Activated T-helper 2 cell treated with anti-CD3 and anti-CD28 coated beads, Interferon-gamma antibody, Interleukin-2, Interleukin-4, amounts not matched to agents 10 μg/mL and 5 μg/mL and 100 μg/mL, durations not matched to agents 14 hours and 24 hours and 36 hours (primary cell): ENCODE measurements at regions not wholly inside any gene's neighbourhood (a gene's known extent, or its start where the extent isn't known, plus 50 kb on each side); places are given as distances from the start of the nearest gene placed in this dataset.

ENCODE experiments used
- DNase-seq: peaks from one replicate; pipeline ENCODE4 v3.0.0; 2021; ENCODE audit warnings: low spot score
- H3K27ac Mint-ChIP-seq: one replicate; pipeline ENCODE4 v1.8.0; 2021; ENCODE audit warnings: mixed read lengths
- H3K27me3 Mint-ChIP-seq: one replicate; pipeline ENCODE4 v1.8.0; 2021; ENCODE audit warnings: low read depth, mixed read lengths
- H3K36me3 Mint-ChIP-seq: one replicate; pipeline ENCODE4 v1.8.0; 2021; ENCODE audit warnings: low read depth, mixed read lengths
- H3K4me1 Mint-ChIP-seq: one replicate; pipeline ENCODE4 v1.8.0; 2021; ENCODE audit warnings: low read depth, mixed read lengths
- H3K4me3 Mint-ChIP-seq: one replicate; pipeline ENCODE4 v1.8.0; 2021; ENCODE audit warnings: low read depth, mild to moderate bottlenecking, moderate library complexity, mixed read lengths
- H3K9me3 Mint-ChIP-seq: one replicate; pipeline ENCODE4 v1.8.0; 2021; ENCODE audit warnings: mixed read lengths
- intact Hi-C: fragments of 100-400 bp; cut with micrococcal nuclease; formaldehyde crosslinking; loops from one replicate; pipeline ENCODE4 v1.15.1; 2023

DNA sequence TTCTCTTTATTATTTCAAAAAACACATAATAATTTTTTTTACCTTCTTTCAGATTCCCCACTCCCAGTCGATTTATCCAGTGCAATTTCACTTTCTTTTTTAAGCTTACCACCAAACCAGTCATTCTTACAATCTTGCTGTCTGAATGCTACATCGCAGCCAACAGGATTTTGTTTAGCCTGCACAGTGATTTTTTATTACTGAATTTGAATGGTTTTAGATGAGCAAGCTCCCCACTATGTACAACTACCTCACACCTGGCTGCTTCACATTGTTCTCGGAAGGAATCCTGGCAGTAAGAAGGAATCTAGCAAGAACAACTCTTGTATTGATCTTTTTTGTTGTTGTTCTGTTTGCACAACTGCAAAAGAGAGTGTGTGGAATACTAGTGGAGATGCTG, 668.1 kb upstream of the WWC1 start:
- DNase-seq = no peak
- no peaks in the 10 kb centered on the region for H3K9me3 Mint-ChIP-seq
- H3K4me1 Mint-ChIP-seq = no peaks in the 10 kb centered on the region
- intact Hi-C loops = no loop called here
- H3K4me3 Mint-ChIP-seq = no peak overlapping the region
- no peaks in the 10 kb centered on the region for H3K27me3 Mint-ChIP-seq
- no peak overlapping the region for H3K27ac Mint-ChIP-seq
- H3K36me3 Mint-ChIP-seq = no peaks in the 10 kb centered on the region

GRCh38 chr5:167624053-167624452, 667.4 kb upstream of the WWC1 start:
- no peak for DNase-seq
- Mint-ChIP-seq H3K4me1 (no peaks in the 10 kb centered on the region), H3K36me3 (no peaks in the 10 kb centered on the region), H3K4me3 (no peak overlapping the region), H3K27ac (no peak overlapping the region), H3K27me3 (no peaks in the 10 kb centered on the region), H3K9me3 (no peaks in the 10 kb centered on the region)
- intact Hi-C loops = no loop called here

- no peak for DNase-seq
- Mint-ChIP-seq H3K36me3 (no peaks in the 10 kb centered on the region), H3K4me1 (no peaks in the 10 kb centered on the region), H3K4me3 (no peak overlapping the region), H3K27ac (no peak overlapping the region), H3K9me3 (no peaks in the 10 kb centered on the region), H3K27me3 (no peaks in the 10 kb centered on the region)
- intact Hi-C loops = no loop called here
Measured at GRCh38 chr5:167626341-167627123, 664.9 kb upstream of the WWC1 start.

DNA sequence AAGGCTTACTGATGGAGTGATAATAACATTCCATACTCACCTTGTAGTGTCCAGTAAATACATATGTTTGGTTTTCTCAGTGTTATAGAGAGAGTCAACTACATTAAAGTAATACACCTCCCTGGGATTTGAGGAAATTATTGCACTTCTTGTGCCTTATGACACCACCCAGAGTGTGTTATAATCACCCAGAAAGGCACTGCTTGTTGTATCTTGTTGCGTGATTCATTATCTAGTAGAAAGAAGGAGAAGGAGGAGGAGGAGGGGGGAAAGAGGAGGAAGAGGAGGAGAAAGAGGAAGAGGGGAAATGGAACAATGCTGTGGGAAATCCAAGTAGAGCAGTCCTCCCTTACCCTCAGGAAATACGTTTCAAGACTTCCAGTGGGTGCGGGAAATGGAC, 661.8 kb upstream of the WWC1 start:
- H3K27me3 Mint-ChIP-seq = no peaks in the 10 kb centered on the region
- H3K9me3 Mint-ChIP-seq = no peaks in the 10 kb centered on the region
- intact Hi-C loops = no loop called here
- no peaks in the 10 kb centered on the region for H3K4me1 Mint-ChIP-seq
- DNase-seq = no peak
- H3K36me3 Mint-ChIP-seq = no peaks in the 10 kb centered on the region
- no peak overlapping the region for H3K27ac Mint-ChIP-seq
- no peak overlapping the region for H3K4me3 Mint-ChIP-seq

- H3K36me3 Mint-ChIP-seq = no peaks in the 10 kb centered on the region
- no peaks in the 10 kb centered on the region for H3K27me3 Mint-ChIP-seq
- no peaks in the 10 kb centered on the region for H3K4me1 Mint-ChIP-seq
- H3K9me3 Mint-ChIP-seq = no peaks in the 10 kb centered on the region
- DNase-seq = no peak
- no peak overlapping the region for H3K27ac Mint-ChIP-seq
- no peak overlapping the region for H3K4me3 Mint-ChIP-seq
- intact Hi-C loops = no loop called here
Measured at GRCh38 chr5:167631191-167631590, 660.3 kb upstream of the WWC1 start.

DNA sequence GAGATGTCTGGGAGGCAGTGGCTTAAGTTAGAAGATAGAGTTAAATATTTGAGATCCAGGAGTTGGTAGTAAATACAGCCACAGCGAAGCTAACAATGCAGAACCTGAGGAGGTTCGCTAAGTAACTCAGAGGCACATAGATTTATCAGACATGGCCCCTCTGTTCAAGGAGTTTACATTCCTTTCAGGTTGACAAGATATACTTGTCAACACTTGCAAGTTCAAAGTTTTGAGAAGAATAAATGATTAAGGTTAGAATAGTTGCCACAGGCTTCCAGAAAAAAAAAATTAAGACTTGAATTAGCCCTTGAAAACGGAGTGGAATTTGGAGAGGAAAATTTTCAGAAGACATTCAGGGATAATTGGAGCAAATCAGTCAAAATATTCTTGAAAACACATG, 658.3 kb upstream of the WWC1 start:
- Mint-ChIP-seq H3K36me3 (no peaks in the 10 kb centered on the region), H3K4me1 (no peaks in the 10 kb centered on the region), H3K27me3 (no peaks in the 10 kb centered on the region), H3K9me3 (no peaks in the 10 kb centered on the region), H3K27ac (no peak overlapping the region), H3K4me3 (no peak overlapping the region)
- intact Hi-C loops = no loop called here
- DNase-seq = no peak

- Mint-ChIP-seq H3K9me3 (no peaks in the 10 kb centered on the region), H3K4me3 (no peak overlapping the region), H3K4me1 (no peaks in the 10 kb centered on the region), H3K27ac (no peak overlapping the region), H3K36me3 (no peaks in the 10 kb centered on the region), H3K27me3 (no peaks in the 10 kb centered on the region)
- intact Hi-C loops = no loop called here
- no peak for DNase-seq
Measured at GRCh38 chr5:167633931-167634341, 657.5 kb upstream of the WWC1 start.

GRCh38 chr5:167634432-167634831, 657.0 kb upstream of the WWC1 start:
- H3K27me3 Mint-ChIP-seq = no peaks in the 10 kb centered on the region
- no peaks in the 10 kb centered on the region for H3K9me3 Mint-ChIP-seq
- H3K36me3 Mint-ChIP-seq = no peaks in the 10 kb centered on the region
- no peak for DNase-seq
- no peak overlapping the region for H3K4me3 Mint-ChIP-seq
- H3K4me1 Mint-ChIP-seq = no peaks in the 10 kb centered on the region
- no peak overlapping the region for H3K27ac Mint-ChIP-seq
- intact Hi-C loops = no loop called here

GRCh38 chr5:167638816-167639215, 652.6 kb upstream of the WWC1 start:
- intact Hi-C loops = no loop called here
- Mint-ChIP-seq H3K4me3 (no peak overlapping the region), H3K9me3 (no peaks in the 10 kb centered on the region), H3K36me3 (no peaks in the 10 kb centered on the region), H3K27me3 (no peaks in the 10 kb centered on the region), H3K4me1 (no peaks in the 10 kb centered on the region), H3K27ac (no peak overlapping the region)
- DNase-seq = no peak

- intact Hi-C loops = no loop called here
Measured at GRCh38 chr5:167639273-167639672, 652.2 kb upstream of the WWC1 start.

GRCh38 chr5:167639766-167640165, 651.7 kb upstream of the WWC1 start:
- intact Hi-C loops = no loop called here
- DNase-seq = no peak
- H3K9me3 Mint-ChIP-seq = no peaks in the 10 kb centered on the region
- H3K36me3 Mint-ChIP-seq = no peaks in the 10 kb centered on the region
- H3K27me3 Mint-ChIP-seq = no peaks in the 10 kb centered on the region
- no peak overlapping the region for H3K4me3 Mint-ChIP-seq
- H3K4me1 Mint-ChIP-seq = no peaks in the 10 kb centered on the region
- no peak overlapping the region for H3K27ac Mint-ChIP-seq

More at GRCh38 chr5:167639273-167639672, 652.2 kb upstream of the WWC1 start:
- H3K36me3 Mint-ChIP-seq = no peaks in the 10 kb centered on the region
- H3K9me3 Mint-ChIP-seq = no peaks in the 10 kb centered on the region
- no peak overlapping the region for H3K27ac Mint-ChIP-seq
- H3K27me3 Mint-ChIP-seq = no peaks in the 10 kb centered on the region
- no peaks in the 10 kb centered on the region for H3K4me1 Mint-ChIP-seq
- H3K4me3 Mint-ChIP-seq = no peak overlapping the region
- no peak for DNase-seq

DNA sequence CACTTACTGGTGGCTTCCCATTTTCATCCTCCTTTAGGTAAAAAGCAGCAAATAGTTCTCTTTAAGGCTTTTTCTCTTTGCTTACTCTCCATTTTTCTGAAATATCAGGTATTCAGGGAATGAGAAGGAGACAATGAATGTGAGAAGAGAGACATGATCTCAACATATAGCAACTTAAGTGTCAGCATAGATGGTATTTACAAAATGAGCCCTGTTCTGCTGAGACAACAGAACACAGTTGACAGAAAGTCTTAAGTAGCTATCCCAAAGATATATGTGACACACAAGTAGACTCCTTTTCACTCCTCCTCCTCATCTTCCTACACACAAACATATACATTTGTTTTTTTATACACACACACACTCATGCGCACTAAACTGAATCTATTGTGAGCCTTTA, 649.3 kb upstream of the WWC1 start:
- no peaks in the 10 kb centered on the region for H3K36me3 Mint-ChIP-seq
- no peaks in the 10 kb centered on the region for H3K4me1 Mint-ChIP-seq
- H3K4me3 Mint-ChIP-seq = no peak overlapping the region
- H3K27ac Mint-ChIP-seq = no peak overlapping the region
- intact Hi-C loops = no loop called here
- no peak for DNase-seq
- no peaks in the 10 kb centered on the region for H3K27me3 Mint-ChIP-seq
- no peaks in the 10 kb centered on the region for H3K9me3 Mint-ChIP-seq

GRCh38 chr5:167642779-167643517, 648.5 kb upstream of the WWC1 start:
- no peaks in the 10 kb centered on the region for H3K36me3 Mint-ChIP-seq
- no peak overlapping the region for H3K4me3 Mint-ChIP-seq
- intact Hi-C loops = no loop called here
- no peak for DNase-seq
- no peaks in the 10 kb centered on the region for H3K9me3 Mint-ChIP-seq
- no peak overlapping the region for H3K27ac Mint-ChIP-seq
- no peaks in the 10 kb centered on the region for H3K4me1 Mint-ChIP-seq
- no peaks in the 10 kb centered on the region for H3K27me3 Mint-ChIP-seq
